CD4-positive, alpha-beta T cell (primary cell): ENCODE measurements at regions not wholly inside any gene's neighbourhood (a gene's known extent, or its start where the extent isn't known, plus 50 kb on each side); places are given as distances from the start of the nearest gene placed in this dataset.

Experiments used
- ATAC-seq: fragments of 200-7000 bp; cut with Tn5 transposase; one replicate; pipeline ENCODE4 v1.10.0; 2022; ENCODE audit warnings: mild to moderate bottlenecking; ENCODE audit not compliant: poor library complexity
- CTCF ChIA-PET: fragments of 350-600 bp; sonication (Branson Sonifier 250); formaldehyde crosslinking; loops from one replicate; lab custom pipeline; 2021; ENCODE audit warnings: antibody characterized with exemption, inconsistent platforms; lab: Charles Lee
- POLR2A ChIA-PET: fragments of 350-600 bp; sonication (Branson Sonifier 250); formaldehyde crosslinking; loops from one replicate; lab custom pipeline; 2021; ENCODE audit warnings: antibody characterized with exemption, inconsistent platforms; lab: Charles Lee
- DNase-seq, 14 experiments: peaks; one replicate each; pipeline ENCODE4 v3.0.0-alpha.2; 2013 to 2020; ENCODE audit warnings: mixed read lengths in 2 of 14
- H3K27ac ChIP-seq, 2 donors: one replicate each; pipeline versions ENCODE4 v1.5.1 to v1.7.0; 2013; ENCODE audit warnings: low read length in 2 of 2, low read depth in 1 of 2, mild to moderate bottlenecking in 1 of 2
- H3K27me3 ChIP-seq, 2 experiments: 1 replicate in 1 of 2; 2 replicates in 1 of 2; pipeline versions ENCODE4 v1.6.1 to v1.7.0; 2013; ENCODE audit warnings: low read length in 2 of 2, control low read depth in 1 of 2, mild to moderate bottlenecking in 1 of 2, moderate library complexity in 1 of 2; ENCODE audit not compliant: insufficient read depth in 2 of 2, control insufficient read depth in 1 of 2
- H3K36me3 ChIP-seq: one replicate; pipeline ENCODE4 v1.6.1; 2013; ENCODE audit warnings: low read length, control low read depth; ENCODE audit not compliant: insufficient read depth
- H3K4me1 ChIP-seq: one replicate; pipeline ENCODE4 v1.6.1; 2013; ENCODE audit warnings: low read length, control low read depth; ENCODE audit not compliant: insufficient read depth
- H3K4me3 ChIP-seq: one replicate; pipeline ENCODE4 v1.5.1; 2013; ENCODE audit warnings: mild to moderate bottlenecking, low read length, moderate library complexity
- H3K9me3 ChIP-seq, 2 experiments: 1 replicate in 1 of 2; 2 replicates in 1 of 2; pipeline versions ENCODE4 v1.6.1 to v1.7.0; 2013; ENCODE audit warnings: low read length in 2 of 2, mild to moderate bottlenecking in 2 of 2, control low read depth in 1 of 2, moderate library complexity in 1 of 2; ENCODE audit not compliant: control insufficient read depth in 1 of 2, insufficient read depth in 1 of 2
- H3K27ac Mint-ChIP-seq: one replicate; pipeline ENCODE4 v1.8.0; 2020; ENCODE audit warnings: mixed read lengths
- H3K27me3 Mint-ChIP-seq: one replicate; pipeline ENCODE4 v1.8.0; 2021; ENCODE audit warnings: mixed read lengths
- H3K36me3 Mint-ChIP-seq: one replicate; pipeline ENCODE4 v1.8.0; 2021; ENCODE audit warnings: low read depth, mixed read lengths
- H3K4me1 Mint-ChIP-seq: one replicate; pipeline ENCODE4 v1.8.0; 2021; ENCODE audit warnings: low read depth, mixed read lengths
- H3K4me3 Mint-ChIP-seq: one replicate; pipeline ENCODE4 v1.8.0; 2020; ENCODE audit warnings: mild to moderate bottlenecking, mixed read lengths
- H3K9me3 Mint-ChIP-seq: one replicate; pipeline ENCODE4 v1.8.0; 2020; ENCODE audit warnings: mixed read lengths
- CTCF ChIP-seq: fragments of 200-600 bp; IDR thresholded peaks from one replicate; pipeline ENCODE4 v1.8.0; 2022; ENCODE audit warnings: antibody characterized with exemption, mild to moderate bottlenecking
- intact Hi-C, 2 experiments: fragments of 100-400 bp; cut with DNase I in 1 of 2; cut with micrococcal nuclease in 1 of 2; formaldehyde crosslinking; loops; one replicate each; pipeline versions ENCODE4 v1.15.1 to v1.9.0; 2023 to 2025; cut with DNase I, micrococcal nuclease

- H3K27ac ChIP-seq = no peak overlapping the region
- POLR2A ChIA-PET = no interaction called here
- TF ChIP-seq CTCF = no peak
- no peak for ATAC-seq
- Mint-ChIP-seq H3K27me3 (peaks cover 14% of the 10 kb centered on the region), H3K36me3 (no peaks in the 10 kb centered on the region), H3K4me1 (no peaks in the 10 kb centered on the region), H3K27ac (no peak overlapping the region), H3K9me3 (peaks cover 3% of the 10 kb centered on the region), H3K4me3 (no peak overlapping the region)
- H3K4me1 ChIP-seq = no peaks in the 10 kb centered on the region
- H3K27me3 ChIP-seq = no peaks in the 10 kb centered on the region
- H3K9me3 ChIP-seq = no peaks in the 10 kb centered on the region
- H3K4me3 ChIP-seq = no peak overlapping the region
- CTCF ChIA-PET = no interaction called here
- DNase-seq = no peak
- intact Hi-C loops = no loop called here
- no peaks in the 10 kb centered on the region for H3K36me3 ChIP-seq
Observed at GRCh38 chr10:63965846-63966245, 444.6 kb downstream of the REEP3 start.

- H3K27me3 ChIP-seq = no peaks in the 10 kb centered on the region
- POLR2A ChIA-PET = no interaction called here
- ATAC-seq = no peak
- intact Hi-C loops = no loop called here
- Mint-ChIP-seq H3K27ac (no peak overlapping the region), H3K36me3 (no peaks in the 10 kb centered on the region), H3K9me3 (peaks cover under 1% of the 10 kb centered on the region), H3K27me3 (peaks cover under 1% of the 10 kb centered on the region), H3K4me1 (no peaks in the 10 kb centered on the region), H3K4me3 (no peak overlapping the region)
- H3K36me3 ChIP-seq = no peaks in the 10 kb centered on the region
- no peak for TF ChIP-seq CTCF
- no peak overlapping the region for H3K4me3 ChIP-seq
- peaks cover 0 to 13% of the 10 kb centered on the region in 2 experiments for H3K9me3 ChIP-seq
- CTCF ChIA-PET = no interaction called here
- DNase-seq = no peak
- H3K27ac ChIP-seq = no peak overlapping the region
- no peaks in the 10 kb centered on the region for H3K4me1 ChIP-seq
Observed at GRCh38 chr10:63972949-63973827, 452.0 kb downstream of the REEP3 start.

- ATAC-seq (no peak), DNase-seq (peak in 3 of 14 experiments; percentile 7 to 18 (median 11))
- H3K4me3 Mint-ChIP-seq = no peak overlapping the region
- no peaks in the 10 kb centered on the region for H3K27me3 ChIP-seq
- H3K36me3 Mint-ChIP-seq = no peaks in the 10 kb centered on the region
- H3K27me3 Mint-ChIP-seq = no peaks in the 10 kb centered on the region
- no peaks in the 10 kb centered on the region for H3K9me3 Mint-ChIP-seq
- H3K9me3 ChIP-seq = peaks cover 0 to 13% of the 10 kb centered on the region in 2 experiments
- intact Hi-C loops = loop anchor here in 1 of 2 experiments (5.0 kb wide), 1 partner anchor 809 kb away; no protein-coding TSS in a partner anchor
- H3K4me3 ChIP-seq = no peak overlapping the region
- TF ChIP-seq CTCF = no peak
- no peak overlapping the region for H3K27ac Mint-ChIP-seq
- no peak overlapping the region for H3K27ac ChIP-seq
- no peaks in the 10 kb centered on the region for H3K4me1 Mint-ChIP-seq
- ChIA-PET CTCF (no interaction called here), POLR2A (no interaction called here)
- no peaks in the 10 kb centered on the region for H3K4me1 ChIP-seq
- H3K36me3 ChIP-seq = no peaks in the 10 kb centered on the region
Observed at GRCh38 chr10:63976538-63976937, 455.3 kb downstream of the REEP3 start.
